ENCODE measurements at regions not wholly inside any gene's neighbourhood (a gene's known extent, or its start where the extent isn't known, plus 50 kb on each side); places are given as distances from the start of the nearest gene placed in this dataset.

DNA sequence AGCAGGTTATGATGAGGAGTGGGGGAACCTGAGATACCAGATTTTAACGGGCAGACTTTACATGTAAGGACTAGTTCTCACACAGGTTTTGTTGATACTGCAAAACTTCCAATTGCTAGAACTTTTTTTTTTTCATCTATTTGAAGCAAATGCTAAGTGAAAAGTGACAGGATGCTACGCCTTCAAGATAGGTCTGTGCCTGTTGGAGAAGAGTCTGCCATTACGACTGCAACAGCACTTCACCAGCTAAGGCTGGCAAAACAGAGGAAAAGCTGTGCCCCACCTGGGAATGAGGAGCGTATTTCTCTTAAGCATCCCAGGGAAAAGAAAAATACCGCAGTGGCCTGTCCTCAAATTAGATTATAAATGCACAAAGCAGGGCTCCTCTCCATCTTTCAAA, 102.0 kb upstream of the CDH6 start:
- H3K4me3 Mint-ChIP-seq (ENCODE audit: unreplicated experiment): no peak overlapping the region
- H3K4me1 Mint-ChIP-seq (ENCODE audit: low read depth): peaks cover 6% of the 10 kb centered on the region
- DNase-seq (ENCODE audit: low spot score): no peak

DNA sequence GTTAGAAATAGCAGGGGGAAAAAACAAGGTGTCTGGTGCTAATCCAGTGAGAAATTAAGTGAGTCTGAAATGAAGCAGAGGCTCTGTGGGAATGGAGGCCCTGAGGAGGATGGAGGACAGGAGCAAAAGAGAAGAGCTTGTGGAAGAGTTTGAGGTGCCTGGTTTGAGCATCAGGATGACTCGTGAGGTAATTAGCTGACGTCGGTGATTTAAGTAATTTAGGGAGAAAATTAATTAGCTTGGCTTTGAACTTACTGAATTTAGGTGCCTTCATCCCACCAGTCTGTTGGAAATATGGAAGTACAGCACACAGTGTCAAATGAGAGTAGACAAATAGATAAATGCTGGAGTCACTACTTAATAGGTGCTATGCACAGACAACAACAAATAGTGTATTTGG, 103.0 kb upstream of the CDH6 start:
- H3K9me3 Mint-ChIP-seq (ENCODE audit: low read depth): peaks cover 7% of the 10 kb centered on the region
- H3K36me3 Mint-ChIP-seq (ENCODE audit: low read depth): no peaks in the 10 kb centered on the region
- no peak for DNase-seq (ENCODE audit: low spot score)
- H3K27me3 Mint-ChIP-seq (ENCODE audit: low read depth): no peaks in the 10 kb centered on the region
- no peaks in the 10 kb centered on the region for H3K4me1 Mint-ChIP-seq (ENCODE audit: low read depth)
- TF ChIP-seq, protein P1, sequence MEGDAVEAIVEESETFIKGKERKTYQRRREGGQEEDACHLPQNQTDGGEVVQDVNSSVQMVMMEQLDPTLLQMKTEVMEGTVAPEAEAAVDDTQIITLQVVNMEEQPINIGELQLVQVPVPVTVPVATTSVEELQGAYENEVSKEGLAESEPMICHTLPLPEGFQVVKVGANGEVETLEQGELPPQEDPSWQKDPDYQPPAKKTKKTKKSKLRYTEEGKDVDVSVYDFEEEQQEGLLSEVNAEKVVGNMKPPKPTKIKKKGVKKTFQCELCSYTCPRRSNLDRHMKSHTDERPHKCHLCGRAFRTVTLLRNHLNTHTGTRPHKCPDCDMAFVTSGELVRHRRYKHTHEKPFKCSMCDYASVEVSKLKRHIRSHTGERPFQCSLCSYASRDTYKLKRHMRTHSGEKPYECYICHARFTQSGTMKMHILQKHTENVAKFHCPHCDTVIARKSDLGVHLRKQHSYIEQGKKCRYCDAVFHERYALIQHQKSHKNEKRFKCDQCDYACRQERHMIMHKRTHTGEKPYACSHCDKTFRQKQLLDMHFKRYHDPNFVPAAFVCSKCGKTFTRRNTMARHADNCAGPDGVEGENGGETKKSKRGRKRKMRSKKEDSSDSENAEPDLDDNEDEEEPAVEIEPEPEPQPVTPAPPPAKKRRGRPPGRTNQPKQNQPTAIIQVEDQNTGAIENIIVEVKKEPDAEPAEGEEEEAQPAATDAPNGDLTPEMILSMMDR (IDR thresholded peaks at IDR 0.05): no peak
- no peak overlapping the region for H3K4me3 Mint-ChIP-seq (ENCODE audit: unreplicated experiment)
- H3K27ac Mint-ChIP-seq (ENCODE audit: unreplicated experiment): no peak overlapping the region

More for the DNA sequence above, 102.0 kb upstream of the CDH6 start:
- TF ChIP-seq, protein P1 (IDR thresholded peaks at IDR 0.05): no peak
- no peaks in the 10 kb centered on the region for H3K36me3 Mint-ChIP-seq (ENCODE audit: low read depth)
- no peak overlapping the region for H3K27ac Mint-ChIP-seq (ENCODE audit: unreplicated experiment)
- no peaks in the 10 kb centered on the region for H3K27me3 Mint-ChIP-seq (ENCODE audit: low read depth)
- peaks cover 12% of the 10 kb centered on the region for H3K9me3 Mint-ChIP-seq (ENCODE audit: low read depth)

DNA sequence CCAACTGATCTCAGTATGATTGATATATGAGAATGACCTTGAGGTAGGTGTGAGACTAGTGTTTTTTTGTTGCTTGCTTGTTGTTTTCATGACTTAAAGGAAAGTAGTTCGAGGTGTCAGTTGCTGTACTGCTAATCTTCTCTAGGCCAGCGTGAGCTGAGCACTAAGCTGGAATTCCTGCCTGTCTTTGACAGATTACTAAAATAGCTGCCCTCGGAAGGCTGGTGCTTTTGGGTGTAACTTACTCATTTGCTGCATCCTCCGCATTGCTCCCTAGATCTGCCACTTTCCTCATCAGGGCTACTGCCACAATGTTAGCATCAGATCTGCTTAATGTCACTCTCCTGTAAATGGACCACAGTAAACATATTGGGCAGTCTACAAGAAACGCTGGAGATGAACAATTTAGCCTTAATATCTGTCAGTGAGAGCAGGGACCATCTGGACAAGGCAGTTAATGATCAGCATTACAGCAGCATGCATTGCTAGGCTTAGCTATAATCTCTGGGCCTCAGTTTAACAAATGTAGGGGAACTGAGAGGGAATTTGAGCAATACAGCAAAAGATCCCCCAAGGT, 106.6 kb upstream of the CDH6 start:
- Mint-ChIP-seq H3K27me3 (ENCODE audit: low read depth) (no peaks in the 10 kb centered on the region), H3K9me3 (ENCODE audit: low read depth) (no peaks in the 10 kb centered on the region), H3K27ac (ENCODE audit: unreplicated experiment) (no peak overlapping the region), H3K4me1 (ENCODE audit: low read depth) (no peaks in the 10 kb centered on the region), H3K36me3 (ENCODE audit: low read depth) (no peaks in the 10 kb centered on the region), H3K4me3 (ENCODE audit: unreplicated experiment) (no peak overlapping the region)
- TF ChIP-seq, protein P1 (IDR thresholded peaks at IDR 0.05): no peak
- no peak for DNase-seq (ENCODE audit: low spot score)

DNA sequence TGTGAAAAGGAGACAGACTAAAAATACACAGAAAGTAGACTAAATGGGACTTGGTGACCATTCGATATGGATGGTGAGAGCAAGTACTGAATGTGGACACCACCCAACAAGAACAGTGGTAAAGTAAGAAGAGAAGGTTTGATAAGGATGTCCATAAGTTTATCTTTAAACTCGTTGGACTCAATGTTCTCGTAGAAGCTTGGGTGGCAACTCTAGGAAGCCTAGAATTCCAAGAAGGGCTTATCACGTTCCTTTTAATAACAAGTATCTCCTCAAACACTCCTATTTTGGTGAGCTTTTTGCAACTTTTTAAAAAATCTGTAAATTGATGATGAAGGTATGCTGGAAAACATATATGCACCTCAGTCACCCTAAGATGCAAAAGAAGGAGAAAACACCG, 108.6 kb upstream of the CDH6 start:
- H3K9me3 Mint-ChIP-seq (ENCODE audit: low read depth): no peaks in the 10 kb centered on the region

DNA sequence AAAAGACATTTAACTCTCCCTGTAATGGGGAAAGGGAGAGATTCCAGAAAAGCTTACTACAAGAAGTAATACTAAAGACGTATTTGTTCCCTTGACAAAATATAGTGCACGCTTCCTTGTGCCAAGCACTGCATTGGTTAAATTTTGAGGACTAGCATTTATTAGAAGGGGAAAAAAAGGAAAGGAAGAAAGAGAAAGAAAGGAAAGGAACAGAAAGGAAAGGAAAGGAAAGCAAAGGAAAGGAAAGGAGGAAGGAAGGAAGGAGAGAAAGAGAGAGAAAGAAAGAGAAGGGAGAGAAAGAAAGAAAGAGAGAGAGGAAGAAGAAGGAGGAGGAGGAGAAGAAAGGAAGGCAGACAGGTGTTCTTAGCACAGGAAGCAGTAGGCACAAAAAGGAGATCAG, 110.1 kb upstream of the CDH6 start:
- H3K27me3 Mint-ChIP-seq (ENCODE audit: low read depth): no peaks in the 10 kb centered on the region
- no peaks in the 10 kb centered on the region for H3K4me1 Mint-ChIP-seq (ENCODE audit: low read depth)

More for the DNA sequence above, 108.6 kb upstream of the CDH6 start:
- DNase-seq (ENCODE audit: low spot score): no peak
- TF ChIP-seq, protein P1 (IDR thresholded peaks at IDR 0.05): no peak
- Mint-ChIP-seq H3K27me3 (ENCODE audit: low read depth) (no peaks in the 10 kb centered on the region), H3K4me3 (ENCODE audit: unreplicated experiment) (no peak overlapping the region), H3K27ac (ENCODE audit: unreplicated experiment) (no peak overlapping the region), H3K4me1 (ENCODE audit: low read depth) (no peaks in the 10 kb centered on the region), H3K36me3 (ENCODE audit: low read depth) (no peaks in the 10 kb centered on the region)

More for the DNA sequence above, 110.1 kb upstream of the CDH6 start:
- H3K27ac Mint-ChIP-seq (ENCODE audit: unreplicated experiment): no peak overlapping the region
- no peaks in the 10 kb centered on the region for H3K36me3 Mint-ChIP-seq (ENCODE audit: low read depth)
- H3K4me3 Mint-ChIP-seq (ENCODE audit: unreplicated experiment): no peak overlapping the region
- no peak for DNase-seq (ENCODE audit: low spot score)
- TF ChIP-seq, protein P1 (IDR thresholded peaks at IDR 0.05): no peak
- no peaks in the 10 kb centered on the region for H3K9me3 Mint-ChIP-seq (ENCODE audit: low read depth)
